ENCODE measurements at regions not wholly inside any gene's neighbourhood (a gene's known extent, or its start where the extent isn't known, plus 50 kb on each side); places are given as distances from the start of the nearest gene placed in this dataset.

DNA sequence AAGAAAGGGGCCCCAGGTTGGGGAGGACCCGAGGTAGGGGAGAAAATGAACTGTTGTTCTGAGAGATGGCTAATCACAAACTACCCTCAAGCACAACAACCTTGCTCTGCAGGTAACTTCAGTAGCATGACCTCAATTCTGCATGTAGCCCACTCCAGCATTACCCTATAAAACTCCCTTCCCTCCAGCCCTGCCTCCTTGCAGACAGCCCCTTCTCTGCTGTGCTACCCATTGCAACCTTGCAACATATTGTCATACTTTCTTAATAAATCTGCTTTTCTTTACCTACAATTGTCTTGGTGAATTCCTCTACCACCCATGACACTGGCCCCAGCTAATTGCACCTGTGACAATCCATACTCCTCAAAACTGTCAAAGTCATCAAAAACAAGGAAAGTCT lies 428.9 kb downstream of the MATN1 start:
- TF ChIP-seq POLR2A (IDR thresholded peaks at IDR 0.05; ENCODE audit: low read length) (no peak), GATA1 (IDR thresholded peaks at IDR 0.05; ENCODE audit: low read depth, low read length) (no peak)

Measured in erythroblast (primary cell).